ENCODE measurements at regions not wholly inside any gene's neighbourhood (a gene's known extent, or its start where the extent isn't known, plus 50 kb on each side); places are given as distances from the start of the nearest gene placed in this dataset.
A peak's percentile ranks its signal among the peaks of the same experiment; 100 is the strongest.
"Not testable (repeated sequence)": the region's sequence is repeated elsewhere in the genome, so short reads cannot be mapped to it uniquely, and the experiment has no call there.

GRCh38 chr1:194068446-194069167, 882.2 kb upstream of the B3GALT2 start:
- TF ChIP-seq CTCF (IDR thresholded peaks at IDR 0.05; ENCODE audit: insufficient read depth, low read length, severe bottlenecking), result no peak
- H3K36me3 ChIP-seq (ENCODE audit: control insufficient read depth, insufficient read depth, low read length), result no peaks in the 10 kb centered on the region
- H3K27me3 ChIP-seq (ENCODE audit: control insufficient read depth, insufficient read depth, low read length), result no peaks in the 10 kb centered on the region
- no peak for DNase-seq (ENCODE audit: low read depth)
- no peak for FAIRE-seq
- H3K4me3 ChIP-seq (ENCODE audit: low read depth, low read length), result no peak overlapping the region

- Histone ChIP-seq H3K27me3 (ENCODE audit: control insufficient read depth, insufficient read depth, low read length) (no peaks in the 10 kb centered on the region), H3K4me3 (ENCODE audit: low read depth, low read length) (no peak overlapping the region), H3K36me3 (ENCODE audit: control insufficient read depth, insufficient read depth, low read length) (no peaks in the 10 kb centered on the region)
- no peak for TF ChIP-seq CTCF (IDR thresholded peaks at IDR 0.05; ENCODE audit: insufficient read depth, low read length, severe bottlenecking)
- DNase-seq (ENCODE audit: low read depth), result peak; percentile 51
- no peak for FAIRE-seq
Measured at GRCh38 chr1:194067772-194068171, 881.4 kb upstream of the B3GALT2 start.

GRCh38 chr1:194062962-194063361, 876.5 kb upstream of the B3GALT2 start:
- no peak overlapping the region for H3K4me3 ChIP-seq (ENCODE audit: low read depth, low read length)
- H3K36me3 ChIP-seq (ENCODE audit: control insufficient read depth, insufficient read depth, low read length), result no peaks in the 10 kb centered on the region
- FAIRE-seq (no peak), DNase-seq (ENCODE audit: low read depth) (peak; percentile 58)
- no peaks in the 10 kb centered on the region for H3K27me3 ChIP-seq (ENCODE audit: control insufficient read depth, insufficient read depth, low read length)
- TF ChIP-seq CTCF (IDR thresholded peaks at IDR 0.05; ENCODE audit: insufficient read depth, low read length, severe bottlenecking), result no peak

GRCh38 chr1:194062526-194062925, 876.1 kb upstream of the B3GALT2 start:
- Histone ChIP-seq H3K36me3 (ENCODE audit: control insufficient read depth, insufficient read depth, low read length) (no peaks in the 10 kb centered on the region), H3K27me3 (ENCODE audit: control insufficient read depth, insufficient read depth, low read length) (no peaks in the 10 kb centered on the region), H3K4me3 (ENCODE audit: low read depth, low read length) (no peak overlapping the region)
- DNase-seq (ENCODE audit: low read depth), result peak; percentile 85
- no peak for TF ChIP-seq CTCF (IDR thresholded peaks at IDR 0.05; ENCODE audit: insufficient read depth, low read length, severe bottlenecking)
- no peak for FAIRE-seq

- no peak for DNase-seq (ENCODE audit: low read depth)
- TF ChIP-seq CTCF (IDR thresholded peaks at IDR 0.05; ENCODE audit: insufficient read depth, low read length, severe bottlenecking), result no peak
- Histone ChIP-seq H3K36me3 (ENCODE audit: control insufficient read depth, insufficient read depth, low read length) (no peaks in the 10 kb centered on the region), H3K4me3 (ENCODE audit: low read depth, low read length) (no peak overlapping the region), H3K27me3 (ENCODE audit: control insufficient read depth, insufficient read depth, low read length) (no peaks in the 10 kb centered on the region)
- no peak for FAIRE-seq
Measured at GRCh38 chr1:194060481-194060880, 874.1 kb upstream of the B3GALT2 start.

- not testable (repeated sequence) for H3K4me3 ChIP-seq (ENCODE audit: low read depth, low read length); H3K36me3 ChIP-seq (ENCODE audit: control insufficient read depth, insufficient read depth, low read length); FAIRE-seq; H3K27me3 ChIP-seq (ENCODE audit: control insufficient read depth, insufficient read depth, low read length)
- DNase-seq (ENCODE audit: low read depth), result peak; percentile 41
Measured at GRCh38 chr1:194058268-194058667, 871.9 kb upstream of the B3GALT2 start.

All from bronchial epithelial cell (primary cell).